Muscle of leg (tissue), 3 donors: ENCODE measurements at regions not wholly inside any gene's neighbourhood (a gene's known extent, or its start where the extent isn't known, plus 50 kb on each side); places are given as distances from the start of the nearest gene placed in this dataset.
A peak's percentile ranks its signal among the peaks of the same experiment; 100 is the strongest.

ENCODE experiments used
- DNase-seq: peaks from one replicate; pipeline ENCODE4 v3.0.0; 2013
- H3K27ac ChIP-seq: one replicate; pipeline ENCODE4 v1.5.1; 2013; ENCODE audit warnings: mild to moderate bottlenecking, low read length, control low read depth
- H3K27me3 ChIP-seq: one replicate; pipeline ENCODE4 v1.6.1; 2013; ENCODE audit warnings: low read length; ENCODE audit not compliant: control insufficient read depth, insufficient read depth
- H3K36me3 ChIP-seq: one replicate; pipeline ENCODE4 v1.6.1; 2013; ENCODE audit warnings: low read length; ENCODE audit not compliant: control insufficient read depth, insufficient read depth
- H3K4me1 ChIP-seq: one replicate; pipeline ENCODE4 v1.6.1; 2013; ENCODE audit warnings: low read length; ENCODE audit not compliant: control insufficient read depth, insufficient read depth
- H3K4me3 ChIP-seq: one replicate; pipeline ENCODE4 v1.5.1; 2013; ENCODE audit warnings: low read length, control low read depth
- H3K9me3 ChIP-seq: replicated peaks from 2 replicates; pipeline ENCODE4 v1.6.1; 2013; ENCODE audit warnings: low read depth, low read length; ENCODE audit not compliant: control insufficient read depth
- WGBS: methylation state at CpG from one replicate; pipeline ENCODE4 v1.1.5; 2013; ENCODE audit warnings: missing lambda C conversion rate; ENCODE audit not compliant: insufficient coverage; 5-methylcytosine and 5-hydroxymethylcytosine counted together

DNA sequence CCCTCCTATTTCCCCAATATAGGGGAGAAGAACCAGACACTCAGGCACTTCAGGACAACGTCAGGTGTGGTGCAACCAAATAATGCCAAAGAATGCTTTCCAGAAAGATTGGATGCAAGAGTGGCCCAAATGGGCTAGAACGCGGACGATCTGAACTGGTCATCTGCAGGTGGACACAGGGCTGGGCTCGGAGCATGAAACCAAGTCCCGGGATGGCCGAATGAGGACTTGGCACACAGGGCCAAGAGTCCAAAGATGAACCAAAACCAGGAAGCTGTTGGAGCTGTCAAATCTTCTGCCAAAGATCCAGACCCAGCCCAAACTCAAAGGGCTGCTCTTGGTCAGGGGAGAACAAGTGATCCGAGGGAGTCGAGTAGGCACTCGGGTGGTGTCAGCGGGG, 143.9 kb upstream of the ARID1B start:
- WGBS, result 98% methylated on average over 9 of the region's 11 CpGs
- no peak overlapping the region for H3K27ac ChIP-seq
- DNase-seq, result no peak

GRCh38 chr6:156630613-156631302, 146.4 kb upstream of the ARID1B start:
- WGBS, result 90% methylated on average over 35 of the region's 36 CpGs
- no peaks in the 10 kb centered on the region for H3K9me3 ChIP-seq
- H3K4me3 ChIP-seq, result no peak overlapping the region
- H3K27me3 ChIP-seq, result no peaks in the 10 kb centered on the region
- DNase-seq, result no peak
- H3K27ac ChIP-seq, result no peak overlapping the region
- peaks cover 4% of the 10 kb centered on the region for H3K4me1 ChIP-seq
- no peaks in the 10 kb centered on the region for H3K36me3 ChIP-seq

More for the DNA sequence above, 143.9 kb upstream of the ARID1B start:
- Histone ChIP-seq H3K4me1 (peaks cover 4% of the 10 kb centered on the region), H3K27me3 (no peaks in the 10 kb centered on the region), H3K4me3 (no peak overlapping the region), H3K36me3 (no peaks in the 10 kb centered on the region), H3K9me3 (no peaks in the 10 kb centered on the region)

DNA sequence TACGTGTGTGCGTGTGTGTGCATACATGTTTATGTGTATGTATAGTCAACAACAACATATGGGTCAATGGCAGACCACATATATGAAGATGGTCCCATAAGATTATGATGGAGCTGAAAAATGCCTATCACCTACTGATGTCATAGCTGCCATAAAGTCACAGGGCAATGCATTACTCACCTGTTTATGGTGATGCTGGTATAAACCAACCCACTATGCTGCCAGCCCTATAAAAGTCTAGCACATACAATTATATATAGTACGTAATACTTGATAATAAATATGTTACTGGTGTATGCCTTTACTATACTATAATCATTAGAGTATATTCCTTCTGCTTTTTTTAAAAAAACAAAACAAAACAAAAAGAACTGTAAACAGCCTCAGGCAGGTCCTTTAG, 148.4 kb upstream of the ARID1B start:
- Histone ChIP-seq H3K36me3 (no peaks in the 10 kb centered on the region), H3K9me3 (no peaks in the 10 kb centered on the region), H3K27me3 (no peaks in the 10 kb centered on the region), H3K4me1 (peaks cover 2% of the 10 kb centered on the region), H3K4me3 (no peak overlapping the region), H3K27ac (no peak overlapping the region)
- WGBS, result no CpG with 5 or more reads among the region's 3 CpGs
- DNase-seq, result no peak

DNA sequence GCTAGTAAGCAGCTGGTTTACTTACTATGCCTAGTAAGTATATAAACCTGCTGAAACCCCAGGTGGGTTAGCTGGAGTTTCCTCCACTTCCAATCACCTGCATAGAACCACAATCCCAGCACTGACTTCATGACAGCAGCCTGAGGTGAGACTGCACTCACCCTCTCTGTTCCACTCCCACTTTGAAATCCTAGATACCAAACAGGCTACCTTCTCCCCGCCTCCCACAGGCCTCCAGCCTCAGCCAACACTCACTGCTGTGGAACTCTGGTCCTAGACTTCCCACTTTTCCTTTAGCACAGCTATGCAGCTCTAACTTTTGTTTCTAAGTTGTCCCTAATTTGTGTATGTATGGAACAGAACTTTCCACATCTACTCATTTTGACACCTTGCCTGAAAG, 149.7 kb upstream of the ARID1B start:
- H3K9me3 ChIP-seq, result no peaks in the 10 kb centered on the region
- H3K36me3 ChIP-seq, result no peaks in the 10 kb centered on the region
- H3K27me3 ChIP-seq, result no peaks in the 10 kb centered on the region
- WGBS, result 80% methylated on average over 1 of the region's 1 CpG
- no peaks in the 10 kb centered on the region for H3K4me1 ChIP-seq
- no peak overlapping the region for H3K27ac ChIP-seq
- DNase-seq, result no peak
- no peak overlapping the region for H3K4me3 ChIP-seq

DNA sequence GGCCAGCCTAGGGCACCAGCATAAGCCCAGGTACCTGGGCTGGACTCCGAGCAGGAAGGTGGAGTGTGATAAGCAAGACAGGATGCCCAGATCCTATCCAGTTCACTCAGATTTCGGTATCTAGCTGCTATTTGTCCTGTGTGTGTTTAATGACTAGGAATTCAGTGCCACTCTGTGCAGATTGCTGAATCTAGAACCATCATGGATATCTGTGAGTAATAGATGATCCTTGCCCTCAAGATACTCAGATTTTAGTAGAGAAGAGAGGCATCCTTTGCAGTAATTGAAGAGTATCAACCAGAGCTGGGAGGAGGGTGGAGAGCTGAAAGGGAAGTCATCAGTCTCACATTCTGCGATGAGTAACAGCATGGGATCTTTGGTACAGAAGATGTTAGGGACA, 155.0 kb upstream of the ARID1B start:
- Histone ChIP-seq H3K36me3 (no peaks in the 10 kb centered on the region), H3K4me3 (no peak overlapping the region), H3K4me1 (peaks cover 9% of the 10 kb centered on the region), H3K27ac (no peak overlapping the region), H3K27me3 (no peaks in the 10 kb centered on the region), H3K9me3 (no peaks in the 10 kb centered on the region)
- WGBS, result 44% methylated on average over 2 of the region's 3 CpGs
- no peak for DNase-seq

- H3K27me3 ChIP-seq, result no peaks in the 10 kb centered on the region
- peaks cover 9% of the 10 kb centered on the region for H3K4me1 ChIP-seq
- H3K9me3 ChIP-seq, result no peaks in the 10 kb centered on the region
- H3K4me3 ChIP-seq, result no peak overlapping the region
- no peak overlapping the region for H3K27ac ChIP-seq
- H3K36me3 ChIP-seq, result no peaks in the 10 kb centered on the region
- DNase-seq, result no peak
- 87% methylated on average over 3 of the region's 4 CpGs for WGBS
These were observed 156.8 kb upstream of the ARID1B start for GRCh38 chr6:156620331-156620730.

- Histone ChIP-seq H3K27ac (no peak overlapping the region), H3K27me3 (no peaks in the 10 kb centered on the region), H3K4me3 (no peak overlapping the region), H3K36me3 (no peaks in the 10 kb centered on the region), H3K4me1 (peaks cover 9% of the 10 kb centered on the region), H3K9me3 (peaks cover 5% of the 10 kb centered on the region)
- WGBS, result 31% methylated on average over 10 of the region's 12 CpGs
- DNase-seq, result peak; percentile 24
These were observed 158.5 kb upstream of the ARID1B start for GRCh38 chr6:156618600-156619205.

DNA sequence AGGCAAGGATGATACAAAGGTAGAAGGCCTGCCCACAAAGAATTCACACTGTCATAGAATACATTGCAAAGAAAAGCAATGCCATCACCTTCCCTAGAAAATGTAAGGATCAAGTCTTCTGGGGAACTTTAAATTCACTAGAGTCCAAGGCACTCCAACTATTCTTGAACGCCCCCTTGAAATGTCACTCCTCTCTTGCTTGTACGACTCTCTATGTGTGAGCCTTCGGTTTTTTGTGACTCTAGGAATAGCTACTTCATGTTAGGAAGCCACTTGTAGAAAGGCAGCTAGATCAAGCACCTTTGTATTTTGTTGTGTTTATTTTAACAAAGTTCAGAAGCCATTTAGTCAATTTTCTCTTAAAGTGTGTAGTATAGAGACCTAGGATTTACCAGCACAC, 159.2 kb upstream of the ARID1B start:
- Histone ChIP-seq H3K36me3 (no peaks in the 10 kb centered on the region), H3K27me3 (no peaks in the 10 kb centered on the region), H3K9me3 (peaks cover 10% of the 10 kb centered on the region), H3K4me1 (peaks cover 9% of the 10 kb centered on the region), H3K4me3 (no peak overlapping the region), H3K27ac (no peak overlapping the region)
- WGBS, result no CpG with 5 or more reads among the region's 3 CpGs
- DNase-seq, result no peak

- no peaks in the 10 kb centered on the region for H3K27me3 ChIP-seq
- H3K4me1 ChIP-seq, result peaks cover 9% of the 10 kb centered on the region
- peak; percentile 38 for DNase-seq
- H3K27ac ChIP-seq, result no peak overlapping the region
- no peak overlapping the region for H3K4me3 ChIP-seq
- whole genome bisulfite sequencing, result 67% methylated on average over 2 of the region's 10 CpGs
- no peaks in the 10 kb centered on the region for H3K36me3 ChIP-seq
- peaks cover 10% of the 10 kb centered on the region for H3K9me3 ChIP-seq
These were observed 159.8 kb upstream of the ARID1B start for GRCh38 chr6:156617376-156617775.

GRCh38 chr6:156616495-156616894, 160.7 kb upstream of the ARID1B start:
- H3K27ac ChIP-seq, result no peak overlapping the region
- H3K9me3 ChIP-seq, result peaks cover 15% of the 10 kb centered on the region
- peaks cover 9% of the 10 kb centered on the region for H3K4me1 ChIP-seq
- no peaks in the 10 kb centered on the region for H3K27me3 ChIP-seq
- H3K36me3 ChIP-seq, result no peaks in the 10 kb centered on the region
- no peak overlapping the region for H3K4me3 ChIP-seq
- no peak for DNase-seq
- no CpG with 5 or more reads among the region's 1 CpG for WGBS
